Hepatocyte (in vitro differentiated cells): ENCODE measurements at regions not wholly inside any gene's neighbourhood (a gene's known extent, or its start where the extent isn't known, plus 50 kb on each side); places are given as distances from the start of the nearest gene placed in this dataset.

ENCODE experiments used
- CTCF ChIP-seq: fragments of 200-600 bp; sonication (generic); IDR thresholded peaks from 2 replicates; pipeline ENCODE4 v1.5.1; 2016; ENCODE audit warnings: antibody characterized with exemption, mild to moderate bottlenecking; ENCODE audit not compliant: poor library complexity
- EZH2 ChIP-seq: fragments of 200-600 bp; sonication (generic); IDR thresholded peaks from 2 replicates; pipeline ENCODE4 v1.6.1; 2016; ENCODE audit warnings: antibody characterized with exemption, mild to moderate bottlenecking, borderline replicate concordance

DNA sequence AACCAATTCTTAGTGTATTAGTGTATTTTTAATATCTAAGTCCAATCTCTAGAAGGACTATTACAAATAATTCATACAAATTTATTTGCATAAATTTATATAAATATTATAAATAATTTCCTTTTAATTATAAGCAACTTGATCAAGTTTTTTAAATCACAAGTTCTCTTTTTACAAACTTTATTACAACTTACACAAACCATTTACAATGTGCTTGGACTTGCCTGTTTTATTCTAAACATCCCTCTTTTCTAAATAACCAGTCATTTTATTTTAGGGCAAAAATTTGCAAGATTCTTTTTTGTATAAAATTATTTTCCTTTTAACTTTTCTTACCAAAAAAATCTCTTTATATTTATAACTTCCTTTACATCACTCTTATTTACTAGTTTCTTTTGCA lies 83.5 kb upstream of the SYNCRIP start:
- TF ChIP-seq CTCF: no peak
- TF ChIP-seq EZH2: no peak
